Panc1 (cell line): ENCODE measurements at regions not wholly inside any gene's neighbourhood (a gene's known extent, or its start where the extent isn't known, plus 50 kb on each side); places are given as distances from the start of the nearest gene placed in this dataset.

Experiments
- ATAC-seq: fragments of 200-7000 bp; cut with Tn5 transposase; 2 replicates; pipeline ENCODE4 v1.9.1; 2020; ENCODE audit warnings: mild to moderate bottlenecking, moderate library complexity
- BruUV-seq: library from RNA; stranded (reverse); fragments of 400-500 nt; replicated peaks from 2 replicates; lab custom pipeline; 2021; lab: Mats Ljungman, UMichigan
- CTCF ChIA-PET: fragments of 300-600 bp; sonication (Branson Sonifier 250); formaldehyde crosslinking; loops from one replicate; lab custom pipeline; 2022; ENCODE audit warnings: antibody characterized with exemption; lab: Charles Lee
- POLR2A ChIA-PET: fragments of 300-600 bp; sonication (Branson Sonifier 250); formaldehyde crosslinking; loops from one replicate; lab custom pipeline; 2022; ENCODE audit warnings: antibody characterized with exemption; lab: Charles Lee
- DNase-seq: peaks from one replicate; pipeline ENCODE4 v3.0.0-alpha.2; 2010; ENCODE audit warnings: low read depth, low spot score
- H3K27ac ChIP-seq: 2 replicates; pipeline ENCODE4 v1.5.1; 2011; ENCODE audit warnings: mild to moderate bottlenecking, low read length, inconsistent platforms
- H3K27me3 ChIP-seq: fragments of 200-500 bp; sonication (Bioruptor generic); 2 replicates; pipeline ENCODE4 v1.6.0; 2014; ENCODE audit warnings: low read length, inconsistent platforms; ENCODE audit not compliant: control insufficient read depth, insufficient read depth
- H3K36me3 ChIP-seq: fragments of 200-500 bp; sonication (Bioruptor generic); 2 replicates; pipeline ENCODE4 v1.5.1; 2014; ENCODE audit warnings: inconsistent platforms, mild to moderate bottlenecking, low read length, moderate library complexity; ENCODE audit not compliant: control insufficient read depth, insufficient read depth
- H3K4me1 ChIP-seq: 2 replicates; pipeline ENCODE4 v1.5.1; 2011; ENCODE audit warnings: inconsistent platforms, mild to moderate bottlenecking, low read length, moderate library complexity; ENCODE audit not compliant: control insufficient read depth, insufficient read depth
- H3K4me3 ChIP-seq, 2 experiments: 2 replicates each; pipeline ENCODE4 v1.5.1; 2011 to 2012; ENCODE audit warnings: low read depth in 2 of 2, low read length in 2 of 2, mild to moderate bottlenecking in 2 of 2, inconsistent platforms in 1 of 2, moderate library complexity in 1 of 2
- H3K9me3 ChIP-seq: fragments of 200-500 bp; sonication (Bioruptor generic); 2 replicates; pipeline ENCODE4 v1.5.1; 2014; ENCODE audit warnings: low read depth, mild to moderate bottlenecking, inconsistent platforms, low read length, moderate library complexity; ENCODE audit not compliant: control insufficient read depth, insufficient read depth
- POLR2AphosphoS5 ChIP-seq: IDR thresholded peaks from 2 replicates; pipeline ENCODE4 v1.6.1; 2012; ENCODE audit warnings: mild to moderate bottlenecking, low read depth, low read length, moderate library complexity
- SIN3A ChIP-seq: IDR thresholded peaks from 2 replicates; pipeline ENCODE4 v1.6.1; 2012; ENCODE audit warnings: low read depth, mild to moderate bottlenecking, low read length, moderate library complexity, borderline replicate concordance; ENCODE audit not compliant: insufficient read depth
- TCF7L2 ChIP-seq: IDR thresholded peaks from 2 replicates; pipeline ENCODE4 v1.6.1; 2011; ENCODE audit warnings: mild to moderate bottlenecking, low read depth, low read length, inconsistent platforms
- in situ Hi-C: cut with HindIII; loops from 2 replicates; pipeline ENCODE4 v1.10.0; 2016; ENCODE audit warnings: low sequenced_read_pairs, low pct_unique_long_range_greater_than_20kb
- intact Hi-C: fragments of 100-400 bp; cut with micrococcal nuclease; formaldehyde crosslinking; loops from one replicate; pipeline ENCODE4 v1.10.0; 2022; ENCODE audit not compliant: unreplicated experiment
- TF ChIP-seq, protein P1 (sequence below): fragments of 450-650 bp; IDR thresholded peaks from 2 replicates; pipeline ENCODE4 v1.5.1; 2017; ENCODE audit warnings: mild to moderate bottlenecking
- TF ChIP-seq, protein P2 (sequence below), 2 experiments: IDR thresholded peaks; 2 replicates each; pipeline ENCODE4 v1.6.1; 2011 to 2012; ENCODE audit warnings: low read depth in 2 of 2, control low read depth in 1 of 2, low read length in 1 of 2, mild to moderate bottlenecking in 1 of 2, moderate library complexity in 1 of 2; ENCODE audit not compliant: insufficient read depth in 1 of 2

DNA sequence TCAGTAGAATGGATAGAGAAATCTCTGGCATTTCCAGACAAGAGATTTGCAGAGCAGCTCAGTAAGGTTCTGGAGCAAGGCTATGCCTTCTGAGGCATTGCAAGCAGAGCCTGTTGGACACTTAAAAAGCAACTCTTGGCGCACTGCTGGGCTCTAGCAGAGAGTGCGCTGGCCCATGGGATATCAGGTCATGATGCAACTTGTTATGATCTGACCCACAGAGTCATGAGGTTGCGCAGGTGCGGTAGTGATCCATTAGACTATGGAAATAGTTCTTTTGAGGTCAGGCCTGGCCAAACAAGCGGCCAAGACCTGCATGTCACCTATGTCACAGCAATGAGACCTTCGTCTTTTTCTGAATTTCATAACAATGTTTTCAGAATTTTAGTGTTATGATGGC lies 168.6 kb downstream of the TMTC3 start:
- ATAC-seq, result no peak

DNA sequence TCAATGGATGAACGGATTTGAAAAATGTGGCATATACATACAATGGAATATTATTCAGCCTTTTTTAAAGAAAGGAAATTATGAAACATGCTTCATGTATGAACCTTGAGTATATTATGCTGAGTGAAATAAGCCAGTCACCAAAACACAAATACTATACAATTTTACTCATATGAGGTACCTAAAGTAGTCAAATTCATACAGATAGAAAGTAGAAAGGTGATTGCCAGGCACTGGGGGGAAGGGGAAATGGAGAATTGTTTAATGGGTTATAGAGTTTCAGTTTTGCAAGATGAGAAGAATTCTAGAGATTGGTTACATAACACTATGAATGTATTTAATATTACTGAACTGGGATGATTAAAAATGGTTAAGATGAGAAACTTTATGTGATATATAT lies 171.4 kb downstream of the TMTC3 start:
- BruUV-seq, result no TSS peak
- intact Hi-C loops (no loop called here), in situ Hi-C loops (no loop called here)
- no peak overlapping the region for H3K27ac ChIP-seq
- DNase-seq (no peak), ATAC-seq (no peak)
- no peaks in the 10 kb centered on the region for H3K4me1 ChIP-seq
- H3K4me3 ChIP-seq, result no peak overlapping the region
- CTCF ChIA-PET, result no interaction called here
- H3K36me3 ChIP-seq, result no peaks in the 10 kb centered on the region
- POLR2A ChIA-PET, result no interaction called here
- no peaks in the 10 kb centered on the region for H3K27me3 ChIP-seq
- no peak for TF ChIP-seq POLR2AphosphoS5
- TF ChIP-seq, protein P1, sequence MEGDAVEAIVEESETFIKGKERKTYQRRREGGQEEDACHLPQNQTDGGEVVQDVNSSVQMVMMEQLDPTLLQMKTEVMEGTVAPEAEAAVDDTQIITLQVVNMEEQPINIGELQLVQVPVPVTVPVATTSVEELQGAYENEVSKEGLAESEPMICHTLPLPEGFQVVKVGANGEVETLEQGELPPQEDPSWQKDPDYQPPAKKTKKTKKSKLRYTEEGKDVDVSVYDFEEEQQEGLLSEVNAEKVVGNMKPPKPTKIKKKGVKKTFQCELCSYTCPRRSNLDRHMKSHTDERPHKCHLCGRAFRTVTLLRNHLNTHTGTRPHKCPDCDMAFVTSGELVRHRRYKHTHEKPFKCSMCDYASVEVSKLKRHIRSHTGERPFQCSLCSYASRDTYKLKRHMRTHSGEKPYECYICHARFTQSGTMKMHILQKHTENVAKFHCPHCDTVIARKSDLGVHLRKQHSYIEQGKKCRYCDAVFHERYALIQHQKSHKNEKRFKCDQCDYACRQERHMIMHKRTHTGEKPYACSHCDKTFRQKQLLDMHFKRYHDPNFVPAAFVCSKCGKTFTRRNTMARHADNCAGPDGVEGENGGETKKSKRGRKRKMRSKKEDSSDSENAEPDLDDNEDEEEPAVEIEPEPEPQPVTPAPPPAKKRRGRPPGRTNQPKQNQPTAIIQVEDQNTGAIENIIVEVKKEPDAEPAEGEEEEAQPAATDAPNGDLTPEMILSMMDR, result no peak
- no peaks in the 10 kb centered on the region for H3K9me3 ChIP-seq

More for the DNA sequence above, 168.6 kb downstream of the TMTC3 start:
- Histone ChIP-seq H3K27me3 (no peaks in the 10 kb centered on the region), H3K4me1 (no peaks in the 10 kb centered on the region), H3K36me3 (no peaks in the 10 kb centered on the region), H3K9me3 (no peaks in the 10 kb centered on the region), H3K4me3 (no peak overlapping the region), H3K27ac (no peak overlapping the region)
- ChIA-PET POLR2A (no interaction called here), CTCF (no interaction called here)
- TF ChIP-seq, protein P1, result no peak
- TF ChIP-seq TCF7L2 (no peak), POLR2AphosphoS5 (no peak), SIN3A (no peak)
- TF ChIP-seq, protein P2, sequence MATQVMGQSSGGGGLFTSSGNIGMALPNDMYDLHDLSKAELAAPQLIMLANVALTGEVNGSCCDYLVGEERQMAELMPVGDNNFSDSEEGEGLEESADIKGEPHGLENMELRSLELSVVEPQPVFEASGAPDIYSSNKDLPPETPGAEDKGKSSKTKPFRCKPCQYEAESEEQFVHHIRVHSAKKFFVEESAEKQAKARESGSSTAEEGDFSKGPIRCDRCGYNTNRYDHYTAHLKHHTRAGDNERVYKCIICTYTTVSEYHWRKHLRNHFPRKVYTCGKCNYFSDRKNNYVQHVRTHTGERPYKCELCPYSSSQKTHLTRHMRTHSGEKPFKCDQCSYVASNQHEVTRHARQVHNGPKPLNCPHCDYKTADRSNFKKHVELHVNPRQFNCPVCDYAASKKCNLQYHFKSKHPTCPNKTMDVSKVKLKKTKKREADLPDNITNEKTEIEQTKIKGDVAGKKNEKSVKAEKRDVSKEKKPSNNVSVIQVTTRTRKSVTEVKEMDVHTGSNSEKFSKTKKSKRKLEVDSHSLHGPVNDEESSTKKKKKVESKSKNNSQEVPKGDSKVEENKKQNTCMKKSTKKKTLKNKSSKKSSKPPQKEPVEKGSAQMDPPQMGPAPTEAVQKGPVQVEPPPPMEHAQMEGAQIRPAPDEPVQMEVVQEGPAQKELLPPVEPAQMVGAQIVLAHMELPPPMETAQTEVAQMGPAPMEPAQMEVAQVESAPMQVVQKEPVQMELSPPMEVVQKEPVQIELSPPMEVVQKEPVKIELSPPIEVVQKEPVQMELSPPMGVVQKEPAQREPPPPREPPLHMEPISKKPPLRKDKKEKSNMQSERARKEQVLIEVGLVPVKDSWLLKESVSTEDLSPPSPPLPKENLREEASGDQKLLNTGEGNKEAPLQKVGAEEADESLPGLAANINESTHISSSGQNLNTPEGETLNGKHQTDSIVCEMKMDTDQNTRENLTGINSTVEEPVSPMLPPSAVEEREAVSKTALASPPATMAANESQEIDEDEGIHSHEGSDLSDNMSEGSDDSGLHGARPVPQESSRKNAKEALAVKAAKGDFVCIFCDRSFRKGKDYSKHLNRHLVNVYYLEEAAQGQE (IDR thresholded peaks at IDR 0.05; ENCODE audit: insufficient read depth in 1 of 2, low read depth in 2 of 2, low read length in 1 of 2), result no peak
- no TSS peak for BruUV-seq
- in situ Hi-C loops (no loop called here), intact Hi-C loops (no loop called here)
- DNase-seq, result no peak

DNA sequence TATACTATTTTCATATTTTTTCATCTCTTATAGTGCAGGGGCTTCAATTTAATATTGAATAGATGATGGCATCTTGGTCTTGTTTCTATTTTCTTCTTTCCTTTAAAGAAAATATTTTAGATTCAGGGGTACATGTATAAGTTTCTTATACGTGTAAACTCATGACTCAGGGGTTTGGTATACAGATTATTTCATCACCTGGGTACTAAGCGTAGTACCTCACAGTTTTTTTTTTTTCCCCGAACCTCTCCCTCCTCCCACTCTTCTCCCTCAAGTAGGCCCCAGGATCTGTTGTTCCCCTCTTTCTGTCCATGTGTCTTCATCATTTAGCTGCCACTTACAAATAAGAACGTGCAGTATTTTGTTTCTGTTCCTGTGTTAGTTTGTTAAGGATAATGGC lies 172.6 kb downstream of the TMTC3 start:
- no peaks in the 10 kb centered on the region for H3K9me3 ChIP-seq
- ChIA-PET CTCF (no interaction called here), POLR2A (no interaction called here)
- no peaks in the 10 kb centered on the region for H3K36me3 ChIP-seq
- in situ Hi-C loops (no loop called here), intact Hi-C loops (no loop called here)
- H3K4me1 ChIP-seq, result no peaks in the 10 kb centered on the region
- no peaks in the 10 kb centered on the region for H3K27me3 ChIP-seq
- H3K4me3 ChIP-seq, result no peak overlapping the region
- TF ChIP-seq POLR2AphosphoS5 (no peak), SIN3A (no peak)
- ATAC-seq (no peak), DNase-seq (no peak)
- H3K27ac ChIP-seq, result no peak overlapping the region
- no TSS peak for BruUV-seq
